ENCODE measurements at regions not wholly inside any gene's neighbourhood (a gene's known extent, or its start where the extent isn't known, plus 50 kb on each side); places are given as distances from the start of the nearest gene placed in this dataset.
"Not testable (repeated sequence)": the region's sequence is repeated elsewhere in the genome, so short reads cannot be mapped to it uniquely, and the experiment has no call there.

GRCh38 chr2:215855308-215855707, 158.0 kb downstream of the MREG start:
- not testable (repeated sequence) for TF ChIP-seq BHLHE40 (IDR thresholded peaks at IDR 0.05; ENCODE audit: borderline replicate concordance); ELF4 (IDR thresholded peaks at IDR 0.05); LEF1 (IDR thresholded peaks at IDR 0.05; ENCODE audit: borderline replicate concordance); SP1 (IDR thresholded peaks at IDR 0.05); HDGF (IDR thresholded peaks at IDR 0.05; ENCODE audit: borderline replicate concordance); SUZ12 (IDR thresholded peaks at IDR 0.05); FOXK2 (IDR thresholded peaks at IDR 0.05); FOXA1 (IDR thresholded peaks at IDR 0.05); ZNF384 (IDR thresholded peaks at IDR 0.05); PKNOX1 (IDR thresholded peaks at IDR 0.05); NFRKB (IDR thresholded peaks at IDR 0.05)

Measured in HEK293T (cell line).